SK-N-SH treated with all-trans-retinoic acid at 6 μM for 48 hours (cell line): ENCODE measurements at regions not wholly inside any gene's neighbourhood (a gene's known extent, or its start where the extent isn't known, plus 50 kb on each side); places are given as distances from the start of the nearest gene placed in this dataset.

ENCODE experiments used
- CSDC2 ChIP-seq: fragments of 250-450 bp; sonication (Bioruptor Pico); IDR thresholded peaks from 2 replicates; pipeline ENCODE4 v1.5.0; 2020; ENCODE audit warnings: mild to moderate bottlenecking, moderate library complexity
- ESRRG ChIP-seq: fragments of 250-450 bp; sonication (Bioruptor Pico); IDR thresholded peaks from 2 replicates; pipeline ENCODE4 v1.6.1; 2021; ENCODE audit warnings: mild to moderate bottlenecking
- OSR1 ChIP-seq: fragments of 250-450 bp; sonication (Bioruptor Pico); IDR thresholded peaks from 2 replicates; pipeline ENCODE4 v1.8.0; 2022; ENCODE audit warnings: moderate library complexity, mild to moderate bottlenecking, inconsistent platforms
- TCF4 ChIP-seq: fragments of 250-450 bp; sonication (Bioruptor Pico); IDR thresholded peaks from 2 replicates; pipeline ENCODE4 v1.8.0; 2021; ENCODE audit warnings: mild to moderate bottlenecking, moderate library complexity, borderline replicate concordance
- TOX ChIP-seq: fragments of 250-450 bp; sonication (Bioruptor Pico); IDR thresholded peaks from 2 replicates; pipeline ENCODE4 v1.8.0; 2021; ENCODE audit warnings: mild to moderate bottlenecking, moderate library complexity, borderline replicate concordance
- ZC3H10 ChIP-seq: fragments of 250-450 bp; sonication (Bioruptor Pico); IDR thresholded peaks from 2 replicates; pipeline ENCODE4 v1.5.1; 2021; ENCODE audit warnings: mild to moderate bottlenecking, moderate library complexity
- ZFP3 ChIP-seq: fragments of 250-450 bp; sonication (Bioruptor Pico); IDR thresholded peaks from 2 replicates; pipeline ENCODE4 v1.5.0; 2020; ENCODE audit warnings: mild to moderate bottlenecking, moderate library complexity
- ZFP30 ChIP-seq: fragments of 450-650 bp; formaldehyde crosslinking; IDR thresholded peaks from 2 replicates; pipeline ENCODE4 v1.5.0; 2022; ENCODE audit warnings: mild to moderate bottlenecking, moderate library complexity
- ZNF70 ChIP-seq: fragments of 450-650 bp; formaldehyde crosslinking; IDR thresholded peaks from 2 replicates; pipeline ENCODE4 v1.5.0; 2020; ENCODE audit warnings: mild to moderate bottlenecking, moderate library complexity
- TF ChIP-seq, protein P1 (sequence below): fragments of 250-450 bp; sonication (Bioruptor Pico); IDR thresholded peaks from 2 replicates; pipeline ENCODE4 v1.5.1; 2021; ENCODE audit warnings: mild to moderate bottlenecking, moderate library complexity
- TF ChIP-seq, protein P2 (sequence below): fragments of 250-450 bp; sonication (Bioruptor Pico); IDR thresholded peaks from 2 replicates; pipeline ENCODE4 v1.8.0; 2020; ENCODE audit warnings: mild to moderate bottlenecking, moderate library complexity, borderline replicate concordance
- TF ChIP-seq, protein P3 (sequence below): fragments of 250-450 bp; sonication (Bioruptor Pico); IDR thresholded peaks from 2 replicates; pipeline ENCODE4 v1.8.0; 2021; ENCODE audit warnings: low read depth, mild to moderate bottlenecking, moderate library complexity, borderline replicate concordance

DNA sequence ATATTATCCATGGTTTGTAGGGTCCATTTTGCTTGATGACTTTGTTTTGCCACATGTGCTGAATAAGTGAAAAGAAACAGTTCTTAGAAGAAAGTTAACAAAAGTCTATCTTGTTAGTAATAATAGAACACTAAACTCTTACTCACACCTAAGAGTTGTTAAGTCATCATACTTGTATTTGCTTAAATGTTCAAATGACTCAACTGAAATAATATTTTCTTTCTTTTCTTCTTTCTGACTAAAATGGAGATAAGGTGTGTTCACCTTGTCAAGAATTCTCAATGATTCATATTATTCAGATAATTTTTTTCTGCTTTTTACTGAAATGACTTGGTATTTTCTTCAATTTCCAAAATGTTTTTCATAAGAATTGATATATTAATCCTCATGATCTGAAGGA, 327.2 kb downstream of the HTR1B start:
- no peak for TF ChIP-seq ZFP30 (CRISPR knock-in tag)
- TF ChIP-seq, protein P1, sequence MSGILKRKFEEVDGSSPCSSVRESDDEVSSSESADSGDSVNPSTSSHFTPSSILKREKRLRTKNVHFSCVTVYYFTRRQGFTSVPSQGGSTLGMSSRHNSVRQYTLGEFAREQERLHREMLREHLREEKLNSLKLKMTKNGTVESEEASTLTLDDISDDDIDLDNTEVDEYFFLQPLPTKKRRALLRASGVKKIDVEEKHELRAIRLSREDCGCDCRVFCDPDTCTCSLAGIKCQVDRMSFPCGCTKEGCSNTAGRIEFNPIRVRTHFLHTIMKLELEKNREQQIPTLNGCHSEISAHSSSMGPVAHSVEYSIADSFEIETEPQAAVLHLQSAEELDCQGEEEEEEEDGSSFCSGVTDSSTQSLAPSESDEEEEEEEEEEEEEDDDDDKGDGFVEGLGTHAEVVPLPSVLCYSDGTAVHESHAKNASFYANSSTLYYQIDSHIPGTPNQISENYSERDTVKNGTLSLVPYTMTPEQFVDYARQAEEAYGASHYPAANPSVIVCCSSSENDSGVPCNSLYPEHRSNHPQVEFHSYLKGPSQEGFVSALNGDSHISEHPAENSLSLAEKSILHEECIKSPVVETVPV = no peak
- no peak for TF ChIP-seq CSDC2 (CRISPR knock-in tag)
- TF ChIP-seq, protein P2, sequence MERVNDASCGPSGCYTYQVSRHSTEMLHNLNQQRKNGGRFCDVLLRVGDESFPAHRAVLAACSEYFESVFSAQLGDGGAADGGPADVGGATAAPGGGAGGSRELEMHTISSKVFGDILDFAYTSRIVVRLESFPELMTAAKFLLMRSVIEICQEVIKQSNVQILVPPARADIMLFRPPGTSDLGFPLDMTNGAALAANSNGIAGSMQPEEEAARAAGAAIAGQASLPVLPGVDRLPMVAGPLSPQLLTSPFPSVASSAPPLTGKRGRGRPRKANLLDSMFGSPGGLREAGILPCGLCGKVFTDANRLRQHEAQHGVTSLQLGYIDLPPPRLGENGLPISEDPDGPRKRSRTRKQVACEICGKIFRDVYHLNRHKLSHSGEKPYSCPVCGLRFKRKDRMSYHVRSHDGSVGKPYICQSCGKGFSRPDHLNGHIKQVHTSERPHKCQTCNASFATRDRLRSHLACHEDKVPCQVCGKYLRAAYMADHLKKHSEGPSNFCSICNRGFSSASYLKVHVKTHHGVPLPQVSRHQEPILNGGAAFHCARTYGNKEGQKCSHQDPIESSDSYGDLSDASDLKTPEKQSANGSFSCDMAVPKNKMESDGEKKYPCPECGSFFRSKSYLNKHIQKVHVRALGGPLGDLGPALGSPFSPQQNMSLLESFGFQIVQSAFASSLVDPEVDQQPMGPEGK (CRISPR knock-in tag) = no peak
- no peak for TF ChIP-seq ZC3H10 (CRISPR knock-in tag)
- TF ChIP-seq ESRRG (CRISPR knock-in tag) = no peak
- TF ChIP-seq, protein P3, sequence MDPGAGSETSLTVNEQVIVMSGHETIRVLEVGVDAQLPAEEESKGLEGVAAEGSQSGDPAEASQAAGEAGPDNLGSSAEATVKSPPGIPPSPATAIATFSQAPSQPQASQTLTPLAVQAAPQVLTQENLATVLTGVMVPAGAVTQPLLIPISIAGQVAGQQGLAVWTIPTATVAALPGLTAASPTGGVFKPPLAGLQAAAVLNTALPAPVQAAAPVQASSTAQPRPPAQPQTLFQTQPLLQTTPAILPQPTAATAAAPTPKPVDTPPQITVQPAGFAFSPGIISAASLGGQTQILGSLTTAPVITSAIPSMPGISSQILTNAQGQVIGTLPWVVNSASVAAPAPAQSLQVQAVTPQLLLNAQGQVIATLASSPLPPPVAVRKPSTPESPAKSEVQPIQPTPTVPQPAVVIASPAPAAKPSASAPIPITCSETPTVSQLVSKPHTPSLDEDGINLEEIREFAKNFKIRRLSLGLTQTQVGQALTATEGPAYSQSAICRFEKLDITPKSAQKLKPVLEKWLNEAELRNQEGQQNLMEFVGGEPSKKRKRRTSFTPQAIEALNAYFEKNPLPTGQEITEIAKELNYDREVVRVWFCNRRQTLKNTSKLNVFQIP (CRISPR knock-in tag) = no peak
- no peak for TF ChIP-seq ZNF70 (CRISPR knock-in tag)
- no peak for TF ChIP-seq OSR1
- TF ChIP-seq ZFP3 (CRISPR knock-in tag) = no peak
- no peak for TF ChIP-seq TOX (CRISPR knock-in tag)
- TF ChIP-seq TCF4 (CRISPR knock-in tag) = no peak
